ENCODE measurements at regions not wholly inside any gene's neighbourhood (a gene's known extent, or its start where the extent isn't known, plus 50 kb on each side); places are given as distances from the start of the nearest gene placed in this dataset.

DNA sequence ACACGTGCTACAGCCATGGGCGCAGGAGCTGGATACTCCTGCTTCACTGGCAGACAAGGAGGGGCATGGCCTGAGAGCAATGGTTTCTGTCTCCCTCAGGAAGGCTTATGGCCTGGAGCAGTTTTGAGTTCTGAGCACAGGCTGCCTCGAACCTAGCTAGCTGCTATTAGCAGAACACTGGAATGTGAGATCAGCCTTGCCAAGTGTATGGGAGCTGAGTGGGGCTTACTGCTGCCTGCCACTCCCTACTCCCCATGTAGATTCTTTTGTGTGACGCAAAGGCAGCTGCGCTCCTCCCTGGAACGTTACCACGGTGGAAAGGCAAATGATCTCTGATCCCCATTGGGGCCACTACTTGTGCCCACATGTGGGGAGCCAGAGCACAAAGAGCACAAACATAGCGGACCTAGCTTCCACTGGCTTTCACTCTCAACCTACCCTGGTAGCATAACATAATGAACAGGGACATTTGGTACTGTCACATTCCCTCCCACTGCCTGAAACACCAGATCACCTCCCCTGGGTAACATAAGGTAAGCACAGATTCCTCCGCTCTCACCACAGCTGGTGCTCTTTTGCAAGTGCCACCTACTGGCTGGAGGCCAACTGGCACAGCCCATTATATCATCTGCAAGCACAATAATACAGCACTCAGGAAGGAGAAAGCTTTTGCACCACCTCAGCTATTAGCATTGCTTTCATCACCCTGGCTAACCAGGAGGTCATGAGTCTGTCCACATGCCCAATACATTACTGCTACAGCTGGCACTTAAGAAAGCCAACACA is 84.6 kb upstream of the GUCY1A2 start:
- intact Hi-C loops (cut with DNase I), result no loop called here
- Histone ChIP-seq H3K9me3 (peaks cover 0 to 56% (median 19%) of the 10 kb centered on the region in 11 donors), H3K27me3 (no peaks in the 10 kb centered on the region), H3K4me3 (no peak overlapping the region), H3K36me3 (no peaks in the 10 kb centered on the region), H3K4me1 (no peaks in the 10 kb centered on the region), H3K27ac (no peak overlapping the region)
- ATAC-seq, result peak in 3 of 8 donors; percentile 31 to 64 (median 52)
- TF ChIP-seq, protein P1, sequence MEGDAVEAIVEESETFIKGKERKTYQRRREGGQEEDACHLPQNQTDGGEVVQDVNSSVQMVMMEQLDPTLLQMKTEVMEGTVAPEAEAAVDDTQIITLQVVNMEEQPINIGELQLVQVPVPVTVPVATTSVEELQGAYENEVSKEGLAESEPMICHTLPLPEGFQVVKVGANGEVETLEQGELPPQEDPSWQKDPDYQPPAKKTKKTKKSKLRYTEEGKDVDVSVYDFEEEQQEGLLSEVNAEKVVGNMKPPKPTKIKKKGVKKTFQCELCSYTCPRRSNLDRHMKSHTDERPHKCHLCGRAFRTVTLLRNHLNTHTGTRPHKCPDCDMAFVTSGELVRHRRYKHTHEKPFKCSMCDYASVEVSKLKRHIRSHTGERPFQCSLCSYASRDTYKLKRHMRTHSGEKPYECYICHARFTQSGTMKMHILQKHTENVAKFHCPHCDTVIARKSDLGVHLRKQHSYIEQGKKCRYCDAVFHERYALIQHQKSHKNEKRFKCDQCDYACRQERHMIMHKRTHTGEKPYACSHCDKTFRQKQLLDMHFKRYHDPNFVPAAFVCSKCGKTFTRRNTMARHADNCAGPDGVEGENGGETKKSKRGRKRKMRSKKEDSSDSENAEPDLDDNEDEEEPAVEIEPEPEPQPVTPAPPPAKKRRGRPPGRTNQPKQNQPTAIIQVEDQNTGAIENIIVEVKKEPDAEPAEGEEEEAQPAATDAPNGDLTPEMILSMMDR (IDR thresholded peaks at IDR 0.05), result no peak
- DNase-seq, result peak in 1 of 2 donors; percentile 30
- WGBS, 2 donors, result 68 to 74% methylated on average over 9 of the region's 9 CpGs

DNA sequence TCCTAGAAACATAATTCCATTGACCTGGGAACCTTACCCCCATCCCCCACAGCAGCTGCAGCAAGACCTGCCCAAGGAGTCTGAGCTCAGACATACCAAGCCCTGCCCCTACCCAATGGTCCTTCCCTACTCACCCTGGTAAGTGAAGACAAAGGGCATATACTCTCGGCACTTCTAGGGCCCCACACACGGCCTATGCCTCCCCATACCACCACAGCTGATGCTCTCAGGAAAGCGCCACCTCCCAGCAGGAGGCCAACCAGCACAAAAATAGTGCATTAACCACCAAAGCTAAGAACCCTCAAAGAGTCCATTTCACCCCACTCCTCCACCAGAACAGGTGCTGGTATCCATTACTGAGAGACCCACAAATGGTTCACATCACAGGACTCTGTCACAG is 74.4 kb upstream of the GUCY1A2 start:
- WGBS, 2 donors, result 85 to 89% methylated on average over 3 of the region's 3 CpGs
- H3K36me3 ChIP-seq, result no peaks in the 10 kb centered on the region
- no peaks in the 10 kb centered on the region for H3K27me3 ChIP-seq
- intact Hi-C loops (cut with DNase I), result no loop called here
- DNase-seq, result no peak
- no peaks in the 10 kb centered on the region for H3K4me1 ChIP-seq
- TF ChIP-seq, protein P1 (IDR thresholded peaks at IDR 0.05), result no peak
- H3K9me3 ChIP-seq, result peaks cover 0 to 50% (median 0%) of the 10 kb centered on the region in 11 donors
- no peak overlapping the region for H3K4me3 ChIP-seq
- H3K27ac ChIP-seq, result no peak overlapping the region
- no peak for ATAC-seq

DNA sequence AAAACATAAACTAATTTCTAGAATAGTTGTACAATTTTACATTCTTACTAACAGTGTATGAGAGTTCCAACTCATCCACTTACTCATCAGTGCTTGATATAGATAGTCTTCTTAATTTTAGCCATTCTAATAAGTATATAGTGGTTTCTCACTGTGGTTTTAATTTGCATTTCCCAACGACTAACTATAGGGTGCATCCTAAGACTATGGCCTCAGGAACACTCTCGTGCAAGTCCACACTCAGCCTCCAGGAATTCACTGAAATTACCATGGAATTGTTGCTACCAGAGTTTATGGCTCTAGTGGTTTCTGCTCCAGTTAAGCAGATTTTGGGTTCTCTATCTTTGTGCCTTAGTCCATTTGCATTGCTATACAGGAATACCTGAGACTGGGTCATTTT is 60.1 kb upstream of the GUCY1A2 start:
- intact Hi-C loops (cut with DNase I), result no loop called here
- no peaks in the 10 kb centered on the region for H3K27me3 ChIP-seq
- no peaks in the 10 kb centered on the region for H3K4me1 ChIP-seq
- H3K27ac ChIP-seq, result no peak overlapping the region
- DNase-seq, result no peak
- peaks cover 0 to 15% (median 2%) of the 10 kb centered on the region in 11 donors for H3K9me3 ChIP-seq
- ATAC-seq, result no peak
- TF ChIP-seq, protein P1 (IDR thresholded peaks at IDR 0.05), result no peak
- 59 to 77% methylated on average over 2 of the region's 2 CpGs for whole genome bisulfite sequencing, 2 donors
- H3K36me3 ChIP-seq, result no peaks in the 10 kb centered on the region
- H3K4me3 ChIP-seq, result no peak overlapping the region

- ATAC-seq (peak in 4 of 8 donors; percentile 27 to 68 (median 52)), DNase-seq (no peak)
- no peak overlapping the region for H3K27ac ChIP-seq
- H3K4me1 ChIP-seq, result no peaks in the 10 kb centered on the region
- H3K27me3 ChIP-seq, result no peaks in the 10 kb centered on the region
- TF ChIP-seq, protein P1 (IDR thresholded peaks at IDR 0.05), result no peak
- intact Hi-C loops (cut with DNase I), result no loop called here
- no peaks in the 10 kb centered on the region for H3K36me3 ChIP-seq
- 38 to 46% methylated on average over 2 of the region's 2 CpGs for WGBS, 2 donors
- no peak overlapping the region for H3K4me3 ChIP-seq
- peaks cover 0 to 7% (median 0%) of the 10 kb centered on the region in 11 donors for H3K9me3 ChIP-seq
Measured at GRCh38 chr11:107076832-107077231, 58.6 kb upstream of the GUCY1A2 start.

All from heart right ventricle (tissue), 16 donors.